GM13977 (cell line): ENCODE measurements at regions not wholly inside any gene's neighbourhood (a gene's known extent, or its start where the extent isn't known, plus 50 kb on each side); places are given as distances from the start of the nearest gene placed in this dataset.

Experiments used
- DNase-seq: peaks from one replicate; pipeline ENCODE4 v3.0.0; 2012; ENCODE audit warnings: low spot score
- in situ Hi-C: fragments of 300-500 bp; cut with MboI; formaldehyde crosslinking; loops from one replicate; pipeline ENCODE4 v1.12.0; 2022; ENCODE audit warnings: low sequenced_read_pairs, low pct_unique_long_range_greater_than_20kb, mixed read lengths, inconsistent platforms; ENCODE audit not compliant: unreplicated experiment
- TF ChIP-seq, protein P1 (sequence below): IDR thresholded peaks from 2 replicates; pipeline ENCODE4 v1.5.1; 2012; ENCODE audit warnings: mild to moderate bottlenecking, control low read depth; ENCODE audit not compliant: insufficient read depth; ENCODE audit errors: extremely low read depth, missing control alignments

DNA sequence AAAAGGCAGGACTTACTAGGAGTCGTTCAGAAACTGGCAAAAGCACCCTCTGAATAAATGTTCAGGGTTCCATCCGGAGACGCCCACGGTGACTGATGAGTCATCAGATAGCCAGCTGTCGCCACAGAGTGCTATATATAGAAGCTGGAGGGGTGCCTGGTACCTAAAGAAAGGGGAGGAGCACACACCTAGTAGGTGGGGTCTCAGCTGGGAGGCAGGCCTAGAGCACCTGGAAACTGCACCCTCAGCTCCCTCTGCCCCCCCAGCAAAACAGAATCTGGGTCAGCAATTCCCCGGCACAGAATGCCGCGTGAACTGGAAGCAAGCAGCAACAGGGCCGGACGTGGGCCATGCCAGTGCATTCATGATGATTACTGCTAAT lies 242.0 kb downstream of the BCOR start:
- in situ Hi-C loops = no loop called here
- TF ChIP-seq, protein P1, sequence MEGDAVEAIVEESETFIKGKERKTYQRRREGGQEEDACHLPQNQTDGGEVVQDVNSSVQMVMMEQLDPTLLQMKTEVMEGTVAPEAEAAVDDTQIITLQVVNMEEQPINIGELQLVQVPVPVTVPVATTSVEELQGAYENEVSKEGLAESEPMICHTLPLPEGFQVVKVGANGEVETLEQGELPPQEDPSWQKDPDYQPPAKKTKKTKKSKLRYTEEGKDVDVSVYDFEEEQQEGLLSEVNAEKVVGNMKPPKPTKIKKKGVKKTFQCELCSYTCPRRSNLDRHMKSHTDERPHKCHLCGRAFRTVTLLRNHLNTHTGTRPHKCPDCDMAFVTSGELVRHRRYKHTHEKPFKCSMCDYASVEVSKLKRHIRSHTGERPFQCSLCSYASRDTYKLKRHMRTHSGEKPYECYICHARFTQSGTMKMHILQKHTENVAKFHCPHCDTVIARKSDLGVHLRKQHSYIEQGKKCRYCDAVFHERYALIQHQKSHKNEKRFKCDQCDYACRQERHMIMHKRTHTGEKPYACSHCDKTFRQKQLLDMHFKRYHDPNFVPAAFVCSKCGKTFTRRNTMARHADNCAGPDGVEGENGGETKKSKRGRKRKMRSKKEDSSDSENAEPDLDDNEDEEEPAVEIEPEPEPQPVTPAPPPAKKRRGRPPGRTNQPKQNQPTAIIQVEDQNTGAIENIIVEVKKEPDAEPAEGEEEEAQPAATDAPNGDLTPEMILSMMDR = no peak
- DNase-seq = peak; percentile 49

DNA sequence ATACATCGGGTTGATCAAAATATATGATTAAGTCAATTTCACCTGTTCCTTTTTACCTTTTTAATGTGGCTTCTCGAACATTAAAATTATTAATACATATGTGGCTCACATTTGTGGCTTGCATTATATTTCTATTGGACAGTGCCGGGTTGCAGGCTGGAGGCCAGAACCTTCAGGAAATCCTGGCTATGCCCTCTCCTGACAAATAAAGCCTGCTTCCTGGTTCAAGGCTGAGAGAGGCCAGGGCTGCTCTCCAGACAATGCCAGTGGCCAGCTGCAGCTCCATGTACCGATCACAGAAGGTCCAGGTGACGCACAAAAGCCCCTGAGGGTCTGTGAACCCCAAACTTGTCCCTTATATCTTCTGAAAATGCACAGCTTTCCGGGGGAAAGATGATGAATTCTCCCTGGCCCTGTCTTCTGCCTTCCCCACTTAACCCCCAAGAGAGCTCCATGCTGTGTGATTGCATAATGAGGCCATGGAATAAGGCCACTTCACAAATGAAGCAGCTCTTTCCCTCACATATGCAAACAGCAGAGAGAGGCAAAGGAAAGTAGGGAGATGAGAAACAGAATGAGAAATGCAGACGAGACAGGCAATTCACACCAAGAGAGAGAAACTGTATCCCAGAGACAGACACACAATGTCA lies 241.2 kb downstream of the BCOR start:
- TF ChIP-seq, protein P1 = no peak
- no peak for DNase-seq
- in situ Hi-C loops = no loop called here

DNA sequence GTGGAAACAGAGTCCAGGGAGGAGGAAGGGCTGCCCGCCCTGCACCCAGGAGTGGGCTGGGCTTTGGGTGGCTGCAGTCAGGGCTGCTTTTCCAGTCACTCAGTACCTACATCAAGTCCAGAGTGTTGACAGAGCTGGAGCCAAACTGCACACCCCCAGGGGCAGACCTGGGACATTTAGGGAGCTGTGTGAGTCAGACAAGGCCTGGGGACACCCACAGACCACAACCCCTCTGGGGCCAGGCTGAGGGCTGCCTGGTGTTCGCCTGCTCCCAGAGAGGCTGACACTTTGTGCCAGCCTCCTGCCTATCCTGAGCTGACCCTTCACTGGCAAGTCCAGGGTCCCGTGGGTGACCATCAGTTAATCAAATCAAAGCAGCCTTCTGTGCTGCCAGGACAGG lies 240.0 kb downstream of the BCOR start:
- TF ChIP-seq, protein P1 = no peak
- DNase-seq = no peak

DNA sequence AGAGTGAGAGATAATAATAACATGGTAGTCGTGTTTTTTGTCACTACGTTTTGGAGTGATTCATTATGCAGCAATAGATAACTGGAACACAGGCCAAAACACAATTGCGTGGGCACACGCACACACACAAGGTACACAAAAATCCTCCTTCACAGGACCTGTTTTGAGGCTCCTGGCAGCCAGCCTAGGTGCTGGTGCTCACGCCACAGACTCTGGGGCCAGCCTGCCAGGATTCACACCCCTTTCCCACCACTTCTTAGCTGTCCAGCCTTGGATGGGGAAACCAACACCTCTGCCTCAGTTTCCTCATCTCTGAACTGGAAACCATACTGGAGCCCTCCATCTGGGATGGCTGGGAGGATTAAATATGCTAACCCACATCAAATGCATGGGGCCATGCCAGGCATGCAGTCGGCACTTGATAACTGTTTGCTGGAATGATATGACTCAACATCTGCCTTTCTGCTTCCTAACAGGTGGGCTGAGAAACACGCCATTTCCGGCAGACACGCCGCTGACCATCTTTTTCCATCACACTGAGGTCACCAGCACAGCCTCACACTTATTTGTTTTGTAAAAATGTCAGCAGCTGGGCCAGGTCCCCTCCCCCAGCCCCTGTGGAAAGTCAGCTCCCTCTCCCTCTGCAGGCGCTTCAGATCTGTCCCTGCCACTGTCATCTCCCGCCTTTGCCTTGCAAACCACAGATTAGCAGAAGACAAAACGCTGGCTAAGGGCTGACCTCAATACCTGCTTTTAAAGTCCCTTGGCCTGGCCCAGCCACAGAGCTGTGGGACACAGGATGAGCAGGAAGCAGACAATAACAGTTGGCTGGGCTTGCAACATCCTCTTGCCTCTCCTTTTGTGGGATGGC lies 237.5 kb downstream of the BCOR start:
- TF ChIP-seq, protein P1 = no peak
- in situ Hi-C loops = no loop called here
- peak; percentile 67 for DNase-seq

More for the DNA sequence above, 240.0 kb downstream of the BCOR start:
- in situ Hi-C loops = no loop called here

DNA sequence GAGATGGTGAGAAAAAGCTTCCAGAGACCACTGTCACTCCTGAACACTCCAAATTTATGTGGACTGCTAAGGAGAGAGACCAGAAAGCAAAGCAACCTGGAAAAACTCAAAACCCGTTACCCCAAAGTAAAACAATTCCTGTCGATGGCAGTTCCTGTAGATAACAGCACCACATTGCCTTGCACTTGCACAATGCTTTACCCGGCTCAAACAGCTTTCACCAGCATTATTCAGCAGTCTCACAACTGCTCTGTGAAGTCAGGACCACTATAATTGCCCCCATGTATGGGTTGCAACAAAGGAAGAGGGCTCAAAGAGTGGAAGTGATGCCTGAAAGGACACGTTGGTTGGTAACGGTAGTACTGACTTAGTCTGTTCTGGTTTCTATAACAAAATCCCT lies 234.8 kb downstream of the BCOR start:
- no peak for DNase-seq
- in situ Hi-C loops = no loop called here
- TF ChIP-seq, protein P1 = no peak

DNA sequence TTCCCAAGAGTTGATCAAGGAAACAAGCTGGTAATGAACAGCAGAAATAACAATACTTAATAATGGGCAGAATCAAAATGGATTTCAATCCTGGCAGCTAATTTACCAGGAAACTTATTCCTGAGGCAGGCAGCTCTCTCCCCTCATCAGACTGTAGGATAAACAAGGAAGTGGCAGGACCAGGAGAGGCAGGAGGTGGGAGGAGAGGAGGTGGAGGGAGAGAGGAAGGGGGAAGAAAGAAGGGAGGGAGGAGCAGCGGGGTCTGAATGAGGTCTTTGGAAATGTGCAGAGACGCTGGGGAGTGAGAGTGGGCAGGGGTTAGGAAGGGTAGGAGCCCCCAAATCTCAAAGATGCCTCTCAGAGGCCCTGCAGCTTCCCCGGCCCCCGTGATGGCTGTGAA lies 231.5 kb downstream of the BCOR start:
- DNase-seq = no peak
- TF ChIP-seq, protein P1 = no peak
- in situ Hi-C loops = no loop called here
